ENCODE measurements at regions not wholly inside any gene's neighbourhood (a gene's known extent, or its start where the extent isn't known, plus 50 kb on each side); places are given as distances from the start of the nearest gene placed in this dataset.

- TF ChIP-seq, protein P1, sequence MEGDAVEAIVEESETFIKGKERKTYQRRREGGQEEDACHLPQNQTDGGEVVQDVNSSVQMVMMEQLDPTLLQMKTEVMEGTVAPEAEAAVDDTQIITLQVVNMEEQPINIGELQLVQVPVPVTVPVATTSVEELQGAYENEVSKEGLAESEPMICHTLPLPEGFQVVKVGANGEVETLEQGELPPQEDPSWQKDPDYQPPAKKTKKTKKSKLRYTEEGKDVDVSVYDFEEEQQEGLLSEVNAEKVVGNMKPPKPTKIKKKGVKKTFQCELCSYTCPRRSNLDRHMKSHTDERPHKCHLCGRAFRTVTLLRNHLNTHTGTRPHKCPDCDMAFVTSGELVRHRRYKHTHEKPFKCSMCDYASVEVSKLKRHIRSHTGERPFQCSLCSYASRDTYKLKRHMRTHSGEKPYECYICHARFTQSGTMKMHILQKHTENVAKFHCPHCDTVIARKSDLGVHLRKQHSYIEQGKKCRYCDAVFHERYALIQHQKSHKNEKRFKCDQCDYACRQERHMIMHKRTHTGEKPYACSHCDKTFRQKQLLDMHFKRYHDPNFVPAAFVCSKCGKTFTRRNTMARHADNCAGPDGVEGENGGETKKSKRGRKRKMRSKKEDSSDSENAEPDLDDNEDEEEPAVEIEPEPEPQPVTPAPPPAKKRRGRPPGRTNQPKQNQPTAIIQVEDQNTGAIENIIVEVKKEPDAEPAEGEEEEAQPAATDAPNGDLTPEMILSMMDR (conservative IDR thresholded peaks at IDR 0.05), result no peak
- no peak for TF ChIP-seq EZH2 (IDR thresholded peaks at IDR 0.05; ENCODE audit: low read depth)
These were observed 471.4 kb upstream of the B3GAT1 start for GRCh38 chr11:134883484-134883883.
